ENCODE measurements at regions not wholly inside any gene's neighbourhood (a gene's known extent, or its start where the extent isn't known, plus 50 kb on each side); places are given as distances from the start of the nearest gene placed in this dataset.
"Not testable (repeated sequence)": the region's sequence is repeated elsewhere in the genome, so short reads cannot be mapped to it uniquely, and the experiment has no call there.

GRCh38 chr2:78817430-78817829 lies 208.1 kb upstream of the REG3G start:
- ATAC-seq (no peak), DNase-seq (no peak)
- no peak for TF ChIP-seq CTCF (IDR thresholded peaks at IDR 0.05)
- 38 to 51% methylated on average over 4 of the region's 4 CpGs for WGBS, 2 donors
- Histone ChIP-seq H3K4me3 (no peak overlapping the region), H3K27ac (no peak overlapping the region), H3K36me3 (no peaks in the 10 kb centered on the region), H3K9me3 (no peaks in the 10 kb centered on the region), H3K4me1 (no peaks in the 10 kb centered on the region), H3K27me3 (no peaks in the 10 kb centered on the region)
- intact Hi-C loops (cut with DNase I): no loop called here

GRCh38 chr2:78832481-78832880 lies 193.0 kb upstream of the REG3G start:
- WGBS, 2 donors: 56 to 68% methylated on average over 2 of the region's 2 CpGs
- H3K9me3 ChIP-seq: no peaks in the 10 kb centered on the region
- ATAC-seq (no peak), DNase-seq (no peak)
- no peak overlapping the region for H3K4me3 ChIP-seq
- no peaks in the 10 kb centered on the region for H3K4me1 ChIP-seq
- no peak for TF ChIP-seq CTCF (IDR thresholded peaks at IDR 0.05)
- intact Hi-C loops (cut with DNase I): no loop called here
- H3K27ac ChIP-seq: no peak overlapping the region
- H3K36me3 ChIP-seq: no peaks in the 10 kb centered on the region
- no peaks in the 10 kb centered on the region for H3K27me3 ChIP-seq

GRCh38 chr2:78839259-78839658 lies 186.2 kb upstream of the REG3G start:
- WGBS, 2 donors: 8 to 18% methylated on average over 3 of the region's 3 CpGs
- intact Hi-C loops (cut with DNase I): no loop called here

GRCh38 chr2:78840311-78840710 lies 185.2 kb upstream of the REG3G start:
- DNase-seq; H3K4me1 ChIP-seq; H3K27me3 ChIP-seq; intact Hi-C loops (cut with DNase I); H3K27ac ChIP-seq; ATAC-seq; H3K4me3 ChIP-seq; H3K36me3 ChIP-seq; H3K9me3 ChIP-seq: not testable (repeated sequence)
- 88 to 91% methylated on average over 10 of the region's 10 CpGs for WGBS, 2 donors

More at GRCh38 chr2:78839259-78839658, 186.2 kb upstream of the REG3G start:
- no peak for TF ChIP-seq CTCF (IDR thresholded peaks at IDR 0.05)
- no peaks in the 10 kb centered on the region for H3K27me3 ChIP-seq
- no peaks in the 10 kb centered on the region for H3K9me3 ChIP-seq
- H3K4me1 ChIP-seq: no peaks in the 10 kb centered on the region
- no peaks in the 10 kb centered on the region for H3K36me3 ChIP-seq
- no peak for ATAC-seq
- DNase-seq: no peak
- H3K27ac ChIP-seq: no peak overlapping the region
- H3K4me3 ChIP-seq: no peak overlapping the region

GRCh38 chr2:78845664-78846185 lies 179.8 kb upstream of the REG3G start:
- TF ChIP-seq CTCF (IDR thresholded peaks at IDR 0.05): no peak
- H3K27me3 ChIP-seq: no peaks in the 10 kb centered on the region
- no peak overlapping the region for H3K4me3 ChIP-seq
- WGBS, 2 donors: 53 to 56% methylated on average over 4 of the region's 4 CpGs
- no peaks in the 10 kb centered on the region for H3K36me3 ChIP-seq
- H3K27ac ChIP-seq: no peak overlapping the region
- ATAC-seq: no peak
- intact Hi-C loops (cut with DNase I): no loop called here
- peaks cover 0 to 4% (median 0%) of the 10 kb centered on the region in 11 donors for H3K9me3 ChIP-seq
- H3K4me1 ChIP-seq: no peaks in the 10 kb centered on the region
- DNase-seq: no peak
